ENCODE measurements at regions not wholly inside any gene's neighbourhood (a gene's known extent, or its start where the extent isn't known, plus 50 kb on each side); places are given as distances from the start of the nearest gene placed in this dataset.
"Not testable (repeated sequence)": the region's sequence is repeated elsewhere in the genome, so short reads cannot be mapped to it uniquely, and the experiment has no call there.

DNA sequence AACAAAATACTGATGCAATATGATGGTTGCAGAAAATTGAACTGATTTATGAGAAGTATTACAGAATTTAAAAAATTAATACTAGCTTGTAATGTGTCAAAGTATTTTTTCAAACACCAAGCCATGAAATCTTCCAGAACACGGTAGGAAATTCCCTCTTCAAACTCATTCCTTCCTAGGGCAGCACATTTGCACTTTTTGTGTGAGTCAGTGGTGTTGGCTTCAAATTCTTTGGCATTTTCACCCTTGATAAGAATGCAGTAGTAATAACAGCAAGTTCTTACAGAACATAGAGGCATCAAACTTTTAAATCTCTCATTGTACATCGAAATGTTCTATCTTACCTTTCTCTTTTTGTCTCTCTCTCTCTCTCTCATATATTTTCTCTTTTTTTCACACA lies 191.8 kb downstream of the CGGBP1 start:
- no peak for DNase-seq

GRCh38 chr3:87856126-87856525 lies 202.7 kb downstream of the CGGBP1 start:
- no peak for DNase-seq

- DNase-seq = no peak
Measured at GRCh38 chr3:87855616-87856015, 203.2 kb downstream of the CGGBP1 start.

- no peak for DNase-seq
Measured at GRCh38 chr3:87855211-87855610, 203.6 kb downstream of the CGGBP1 start.

- DNase-seq = no peak
Measured at GRCh38 chr3:87848003-87848402, 210.8 kb downstream of the CGGBP1 start.

DNA sequence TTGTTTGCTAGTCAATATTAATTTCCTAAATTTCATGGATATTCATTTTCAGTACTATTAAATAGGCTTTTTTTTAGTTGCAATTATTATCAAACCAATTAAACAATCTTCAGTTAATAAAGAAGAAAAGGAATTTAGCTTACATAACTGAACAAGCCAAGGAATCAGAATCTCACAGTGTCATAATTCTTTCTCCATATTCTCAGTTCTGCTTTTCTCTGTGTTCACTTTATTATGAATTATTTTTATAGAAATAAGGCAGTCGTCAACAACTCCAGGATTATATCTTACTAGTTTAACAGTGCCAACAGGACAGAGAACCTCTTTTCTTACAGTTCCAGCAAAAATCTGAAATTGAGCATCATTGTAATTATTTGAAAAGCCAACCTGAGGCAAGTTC lies 221.7 kb downstream of the CGGBP1 start:
- no peak for DNase-seq

DNA sequence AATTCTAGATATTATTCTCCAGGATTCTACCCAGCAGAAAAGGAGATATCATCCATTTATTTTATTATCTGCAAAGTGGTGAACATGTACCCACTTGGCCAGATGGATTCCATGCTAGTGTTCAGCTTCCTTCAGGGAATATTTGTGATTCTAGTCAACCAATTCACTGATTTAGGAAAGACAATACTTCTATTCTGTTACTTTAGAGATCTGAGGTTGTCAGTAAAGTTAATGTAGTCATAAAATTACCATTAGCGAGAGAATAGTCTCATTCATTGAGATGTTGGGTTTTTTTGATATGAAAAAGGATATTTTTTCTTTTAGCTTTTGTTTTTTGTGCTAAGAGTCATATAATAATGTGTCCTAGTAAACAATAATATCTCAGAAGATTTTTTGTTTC lies 222.8 kb downstream of the CGGBP1 start:
- DNase-seq = no peak

- DNase-seq = no peak
Measured at GRCh38 chr3:87835236-87835635, 223.6 kb downstream of the CGGBP1 start.

- DNase-seq = no peak
Measured at GRCh38 chr3:87834327-87834726, 224.5 kb downstream of the CGGBP1 start.

DNA sequence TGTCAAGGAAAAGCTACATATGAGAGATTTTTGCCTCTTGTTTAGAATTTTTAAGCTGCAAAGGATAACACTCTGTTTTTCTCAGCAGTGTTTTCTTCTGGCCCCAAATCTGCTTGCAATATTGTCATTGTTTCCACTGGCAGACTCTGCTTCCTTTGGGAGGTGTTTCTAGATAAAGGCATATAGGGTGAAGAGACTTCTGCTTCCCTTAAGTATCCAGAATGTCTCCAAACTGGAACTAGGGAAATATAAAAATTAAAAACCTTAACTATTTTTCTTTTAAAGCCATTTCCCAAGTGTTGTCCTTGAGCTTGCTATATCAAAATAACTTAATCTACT lies 225.8 kb downstream of the CGGBP1 start:
- no peak for DNase-seq

GRCh38 chr3:87828046-87828445 lies 230.8 kb downstream of the CGGBP1 start:
- DNase-seq = no peak

- DNase-seq = no peak
Measured at GRCh38 chr3:87822563-87822962, 236.2 kb downstream of the CGGBP1 start.

GRCh38 chr3:87813503-87813902 lies 245.3 kb downstream of the CGGBP1 start:
- DNase-seq = not testable (repeated sequence)

DNA sequence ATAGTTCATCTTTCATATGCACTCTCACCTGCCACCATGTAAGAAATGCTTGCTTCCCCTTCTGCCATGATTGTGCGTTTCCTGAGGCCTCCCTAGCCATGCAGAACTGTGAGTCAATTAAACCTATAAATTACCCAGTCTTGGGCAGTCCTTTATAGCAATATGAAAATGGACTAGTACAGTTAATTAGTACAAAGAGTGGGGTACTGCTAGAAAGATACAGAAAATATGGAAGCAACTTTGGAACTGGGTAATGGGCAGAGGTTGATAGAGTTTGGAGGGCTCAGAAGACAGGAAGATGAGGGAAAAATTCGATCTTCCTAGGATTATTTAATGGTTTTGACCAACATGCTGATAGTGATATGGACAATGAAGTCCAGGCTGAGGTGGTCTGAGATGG lies 246.9 kb downstream of the CGGBP1 start:
- no peak for DNase-seq

GRCh38 chr3:87810452-87811016 lies 248.3 kb downstream of the CGGBP1 start:
- DNase-seq = no peak

DNA sequence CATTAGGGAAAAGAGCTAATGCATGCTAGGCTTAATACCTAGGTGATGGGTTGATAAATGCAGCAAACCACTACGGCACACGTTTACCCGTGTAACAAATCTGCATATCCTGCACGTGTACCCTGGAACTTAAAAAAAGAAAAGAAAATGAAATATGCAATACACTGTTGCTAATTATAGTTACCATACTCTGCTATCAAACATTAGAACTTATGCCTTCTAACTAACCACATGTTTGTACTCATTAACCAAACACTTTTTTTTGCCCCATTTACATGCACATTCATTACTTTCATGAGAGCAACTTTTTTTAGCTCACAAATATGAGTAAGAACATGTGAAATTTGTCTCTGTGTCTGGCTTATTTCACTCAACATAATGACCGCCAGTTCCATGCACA lies 253.1 kb downstream of the CGGBP1 start:
- no peak for DNase-seq

GRCh38 chr3:87801409-87801808 lies 257.4 kb downstream of the CGGBP1 start:
- DNase-seq = no peak

DNA sequence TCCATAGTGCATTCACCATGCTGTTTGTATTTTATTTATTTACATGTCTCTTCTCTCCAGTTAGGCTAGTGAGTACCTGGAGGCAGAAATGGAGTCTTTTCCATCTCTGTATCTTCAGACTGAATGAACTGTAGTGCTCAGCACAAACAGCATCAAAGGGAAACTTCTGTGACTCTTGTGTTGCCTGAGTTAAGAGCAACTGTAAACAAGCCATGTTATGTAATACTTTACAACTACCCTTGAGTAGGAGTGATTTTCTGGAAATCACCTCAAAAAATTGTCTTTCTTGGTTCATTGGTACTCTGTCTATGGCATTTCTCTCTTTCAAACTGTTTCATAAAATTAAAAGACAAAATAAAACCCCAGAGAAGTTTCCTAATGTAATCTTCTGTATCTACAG lies 258.3 kb downstream of the CGGBP1 start:
- DNase-seq = no peak

GRCh38 chr3:87798567-87798947 lies 260.2 kb downstream of the CGGBP1 start:
- no peak for DNase-seq

DNA sequence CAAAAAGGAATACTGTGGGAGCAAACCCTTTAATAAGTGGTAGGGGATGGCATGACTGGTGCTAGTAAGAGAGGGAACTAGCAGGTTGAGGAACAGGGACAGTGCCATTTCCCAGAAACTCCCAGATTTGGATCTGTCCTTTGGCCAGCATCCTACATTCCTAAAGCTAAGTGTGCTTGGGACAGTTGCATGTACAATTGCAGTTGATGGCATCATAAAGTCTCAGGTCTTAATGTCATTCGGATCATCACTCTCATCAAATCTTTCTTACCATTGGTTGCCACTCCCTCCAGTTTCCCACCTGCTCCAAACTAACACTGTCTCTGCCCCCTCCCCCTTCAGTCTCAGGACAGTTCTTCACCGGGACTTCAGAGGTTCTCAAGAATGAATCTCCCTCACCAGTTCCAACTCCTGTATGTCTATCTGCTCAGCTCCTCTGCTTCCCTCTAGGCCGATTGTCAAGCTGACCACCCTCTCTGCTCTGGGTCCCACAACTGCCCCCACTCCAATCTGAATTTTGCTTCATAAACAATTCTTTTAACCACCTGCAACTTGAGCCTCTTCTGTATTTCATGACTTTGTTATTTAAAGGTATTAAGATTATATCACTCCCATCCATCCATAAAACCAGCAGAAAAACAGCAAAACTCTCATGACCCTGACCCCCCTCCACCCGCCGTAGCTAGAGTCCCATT lies 260.8 kb downstream of the CGGBP1 start:
- DNase-seq = no peak

- DNase-seq = no peak
Measured at GRCh38 chr3:87796843-87797185, 262.0 kb downstream of the CGGBP1 start.

- DNase-seq = no peak
Measured at GRCh38 chr3:87796137-87796842, 262.5 kb downstream of the CGGBP1 start.

DNA sequence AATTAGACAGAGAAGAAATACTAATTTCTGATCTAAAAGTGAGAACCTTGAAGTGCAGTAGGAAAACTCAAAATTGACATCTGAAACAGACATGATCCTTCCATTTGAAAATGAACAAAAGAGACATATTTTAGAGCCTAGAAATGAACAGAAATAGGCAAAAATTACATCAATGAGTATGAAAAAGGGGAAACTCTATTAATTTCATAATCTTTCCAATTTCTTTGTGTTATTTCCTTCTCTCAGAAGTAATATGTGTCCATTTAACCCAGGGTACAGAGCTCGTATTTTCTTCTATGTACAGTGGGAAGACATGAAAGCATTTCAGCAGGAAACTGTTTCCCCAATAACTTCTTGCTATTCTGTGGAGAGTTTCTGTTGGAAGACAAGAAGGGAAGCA lies 263.1 kb downstream of the CGGBP1 start:
- DNase-seq = no peak

DNA sequence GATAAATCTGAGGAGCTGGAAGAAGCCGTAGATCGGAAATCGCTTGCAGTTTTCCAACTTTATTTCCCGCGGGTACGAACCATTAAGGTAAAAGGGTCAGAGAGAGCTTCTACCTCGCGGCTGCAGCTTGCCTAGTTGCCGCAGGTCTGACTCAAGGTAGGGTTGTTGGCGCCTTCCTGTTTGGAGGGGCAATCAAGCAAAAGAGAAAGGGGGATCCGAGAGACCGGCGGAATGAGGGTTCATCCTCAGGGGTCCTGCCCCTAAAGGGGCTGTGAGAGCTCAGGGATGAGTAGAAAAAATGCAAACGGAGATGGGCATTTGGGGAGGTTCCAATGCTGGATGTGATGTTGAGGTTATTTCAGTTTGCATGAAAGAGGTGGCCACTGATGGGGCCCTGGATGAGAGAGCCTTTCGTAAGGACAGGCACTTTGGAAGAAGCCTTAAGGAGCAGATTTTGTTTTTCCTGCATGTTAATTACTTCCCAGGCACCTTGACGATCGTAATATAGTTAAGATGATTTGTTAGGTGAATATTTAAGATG lies 265.4 kb downstream of the CGGBP1 start:
- DNase-seq = no peak
